ENCODE measurements at regions not wholly inside any gene's neighbourhood (a gene's known extent, or its start where the extent isn't known, plus 50 kb on each side); places are given as distances from the start of the nearest gene placed in this dataset.

GRCh38 chr9:118931941-118932340 lies 437.3 kb downstream of the BRINP1 start:
- DNase-seq (ENCODE audit: low read depth, low spot score), result no peak

GRCh38 chr9:118938581-118938980 lies 430.7 kb downstream of the BRINP1 start:
- no peak for DNase-seq (ENCODE audit: low read depth, low spot score)

GRCh38 chr9:118940473-118940872 lies 428.8 kb downstream of the BRINP1 start:
- no peak for DNase-seq (ENCODE audit: low read depth, low spot score)

- DNase-seq (ENCODE audit: low read depth, low spot score), result no peak
Measured at GRCh38 chr9:118946669-118947068, 422.6 kb downstream of the BRINP1 start.

GRCh38 chr9:118954857-118955256 lies 414.4 kb downstream of the BRINP1 start:
- DNase-seq (ENCODE audit: low read depth, low spot score), result no peak

- no peak for DNase-seq (ENCODE audit: low read depth, low spot score)
Measured at GRCh38 chr9:118957585-118957984, 411.6 kb downstream of the BRINP1 start.

GRCh38 chr9:118959366-118959765 lies 409.9 kb downstream of the BRINP1 start:
- DNase-seq (ENCODE audit: low read depth, low spot score), result no peak

- peak; percentile 42 for DNase-seq (ENCODE audit: low read depth, low spot score)
Measured at GRCh38 chr9:118961857-118962256, 407.4 kb downstream of the BRINP1 start.

GRCh38 chr9:118962426-118962825 lies 406.8 kb downstream of the BRINP1 start:
- DNase-seq (ENCODE audit: low read depth, low spot score), result no peak

GRCh38 chr9:118963674-118964073 lies 405.6 kb downstream of the BRINP1 start:
- DNase-seq (ENCODE audit: low read depth, low spot score), result no peak

- no peak for DNase-seq (ENCODE audit: low read depth, low spot score)
Measured at GRCh38 chr9:118967901-118968300, 401.3 kb downstream of the BRINP1 start.

GRCh38 chr9:118975736-118976135 lies 393.5 kb downstream of the BRINP1 start:
- no peak for DNase-seq (ENCODE audit: low read depth, low spot score)

- no peak for DNase-seq (ENCODE audit: low read depth, low spot score)
Measured at GRCh38 chr9:118976160-118976559, 393.1 kb downstream of the BRINP1 start.

GRCh38 chr9:118984607-118985006 lies 384.6 kb downstream of the BRINP1 start:
- no peak for DNase-seq (ENCODE audit: low read depth, low spot score)

- no peak for DNase-seq (ENCODE audit: low read depth, low spot score)
Measured at GRCh38 chr9:118985851-118986250, 383.4 kb downstream of the BRINP1 start.

GRCh38 chr9:118987167-118987566 lies 382.1 kb downstream of the BRINP1 start:
- no peak for DNase-seq (ENCODE audit: low read depth, low spot score)

GRCh38 chr9:118990949-118991348 lies 378.3 kb downstream of the BRINP1 start:
- DNase-seq (ENCODE audit: low read depth, low spot score), result no peak

GRCh38 chr9:118991366-118992285 lies 377.6 kb downstream of the BRINP1 start:
- no peak for DNase-seq (ENCODE audit: low read depth, low spot score)

- no peak for DNase-seq (ENCODE audit: low read depth, low spot score)
Measured at GRCh38 chr9:118992813-118993794, 376.1 kb downstream of the BRINP1 start.

GRCh38 chr9:118993965-118994364 lies 375.3 kb downstream of the BRINP1 start:
- DNase-seq (ENCODE audit: low read depth, low spot score), result no peak

- no peak for DNase-seq (ENCODE audit: low read depth, low spot score)
Measured at GRCh38 chr9:119002491-119002890, 366.7 kb downstream of the BRINP1 start.

GRCh38 chr9:119003201-119003611 lies 366.0 kb downstream of the BRINP1 start:
- no peak for DNase-seq (ENCODE audit: low read depth, low spot score)

All from iPS DF 19.7 (cell line).